Liver (tissue), 8 donors: ENCODE measurements at regions not wholly inside any gene's neighbourhood (a gene's known extent, or its start where the extent isn't known, plus 50 kb on each side); places are given as distances from the start of the nearest gene placed in this dataset.

Source experiments
- DNase-seq: peaks from one replicate; pipeline ENCODE4 v3.0.0-alpha.2; 2017; ENCODE audit warnings: low spot score
- H3K27ac ChIP-seq, 2 donors: one replicate each; pipeline ENCODE4 v1.7.0; 2013; ENCODE audit warnings: inconsistent platforms in 2 of 2, low read length in 2 of 2, control low read depth in 1 of 2, low read depth in 1 of 2, mild to moderate bottlenecking in 1 of 2
- H3K27me3 ChIP-seq, 4 donors: one replicate each; pipeline versions ENCODE4 v1.6.1 to v1.7.0; 2013; ENCODE audit warnings: low read length in 3 of 4, inconsistent platforms in 1 of 4, mild to moderate bottlenecking in 1 of 4, moderate library complexity in 1 of 4; ENCODE audit not compliant: control insufficient read depth in 4 of 4, insufficient read depth in 4 of 4
- H3K36me3 ChIP-seq, 4 donors: one replicate each; pipeline versions ENCODE4 v1.6.1 to v1.7.0; 2013; ENCODE audit warnings: low read length in 3 of 4, mild to moderate bottlenecking in 3 of 4, low read depth in 1 of 4, moderate library complexity in 1 of 4; ENCODE audit not compliant: control insufficient read depth in 4 of 4, insufficient read depth in 3 of 4
- H3K4me1 ChIP-seq, 4 donors: one replicate each; pipeline versions ENCODE4 v1.6.1 to v1.7.0; 2013; ENCODE audit warnings: low read length in 3 of 4, mild to moderate bottlenecking in 3 of 4, moderate library complexity in 1 of 4; ENCODE audit not compliant: control insufficient read depth in 4 of 4, insufficient read depth in 4 of 4
- H3K4me3 ChIP-seq, 3 donors: one replicate each; pipeline versions ENCODE4 v1.6.1 to v1.7.0; 2013; ENCODE audit warnings: low read length in 3 of 3, control low read depth in 1 of 3, low read depth in 1 of 3, mild to moderate bottlenecking in 1 of 3
- H3K9ac ChIP-seq, 2 donors: one replicate each; pipeline ENCODE4 v1.7.0; 2013; ENCODE audit warnings: low read length in 2 of 2, mild to moderate bottlenecking in 2 of 2, moderate library complexity in 2 of 2, control low read depth in 1 of 2, low read depth in 1 of 2
- H3K9me3 ChIP-seq, 4 donors: one replicate each; pipeline versions ENCODE4 v1.6.1 to v1.7.0; 2013; ENCODE audit warnings: low read length in 3 of 4; ENCODE audit not compliant: control insufficient read depth in 4 of 4
- ATF3 ChIP-seq: IDR thresholded peaks from 2 replicates; pipeline ENCODE4 v1.6.1; 2016; ENCODE audit warnings: antibody characterized with exemption
- CTCF ChIP-seq: fragments of 150-350 bp; IDR thresholded peaks from 2 replicates; pipeline ENCODE4 v1.5.1; 2017; ENCODE audit warnings: improper control_type of control experiment, low read depth, low read length; ENCODE audit not compliant: missing input control
- EGR1 ChIP-seq, 2 donors: IDR thresholded peaks; 2 replicates each; pipeline ENCODE4 v1.6.1; 2016 to 2018; ENCODE audit warnings: antibody characterized with exemption in 2 of 2, low read depth in 2 of 2
- FOXA1 ChIP-seq: IDR thresholded peaks from 2 replicates; pipeline ENCODE4 v1.6.1; 2016; ENCODE audit warnings: antibody characterized with exemption
- FOXA2 ChIP-seq: IDR thresholded peaks from 2 replicates; pipeline ENCODE4 v1.6.1; 2016; ENCODE audit warnings: antibody characterized with exemption
- GABPA ChIP-seq, 2 donors: IDR thresholded peaks in 1 of 2; conservative IDR thresholded peaks in 1 of 2; 2 replicates each; pipeline ENCODE4 v1.6.1; 2016; ENCODE audit warnings: antibody characterized with exemption in 2 of 2, mild to moderate bottlenecking in 1 of 2, moderate library complexity in 1 of 2
- HNF4A ChIP-seq, 2 donors: conservative IDR thresholded peaks; 2 replicates each; pipeline ENCODE4 v1.6.1; 2016; ENCODE audit warnings: antibody characterized with exemption in 2 of 2, mild to moderate bottlenecking in 2 of 2
- HNF4G ChIP-seq: IDR thresholded peaks from 2 replicates; pipeline ENCODE4 v1.6.1; 2016; ENCODE audit warnings: antibody characterized with exemption
- JUND ChIP-seq, 2 donors: IDR thresholded peaks; 2 replicates each; pipeline ENCODE4 v1.6.1; 2016; ENCODE audit warnings: antibody characterized with exemption in 2 of 2
- MAX ChIP-seq: IDR thresholded peaks from 2 replicates; pipeline ENCODE4 v1.6.1; 2016; ENCODE audit warnings: antibody characterized with exemption
- NR2F2 ChIP-seq: IDR thresholded peaks from 2 replicates; pipeline ENCODE4 v1.6.1; 2016; ENCODE audit warnings: antibody characterized with exemption
- RAD21 ChIP-seq, 2 donors: IDR thresholded peaks; 2 replicates each; pipeline ENCODE4 v1.6.1; 2016; ENCODE audit warnings: antibody characterized with exemption in 2 of 2, mild to moderate bottlenecking in 2 of 2
- REST ChIP-seq: IDR thresholded peaks from 2 replicates; pipeline ENCODE4 v1.6.1; 2016; ENCODE audit warnings: antibody characterized with exemption, mild to moderate bottlenecking
- RXRA ChIP-seq, 2 donors: IDR thresholded peaks; 2 replicates each; pipeline ENCODE4 v1.6.1; 2017 to 2018; ENCODE audit warnings: antibody characterized with exemption in 2 of 2, mild to moderate bottlenecking in 1 of 2
- SP1 ChIP-seq: IDR thresholded peaks from 2 replicates; pipeline ENCODE4 v1.6.1; 2018; ENCODE audit warnings: antibody characterized with exemption, mild to moderate bottlenecking
- TAF1 ChIP-seq: conservative IDR thresholded peaks from 2 replicates; pipeline ENCODE4 v1.6.1; 2016; ENCODE audit warnings: antibody characterized with exemption, mild to moderate bottlenecking
- YY1 ChIP-seq: IDR thresholded peaks from 2 replicates; pipeline ENCODE4 v1.6.1; 2016; ENCODE audit warnings: antibody characterized with exemption, mild to moderate bottlenecking
- ZBTB33 ChIP-seq: IDR thresholded peaks from 2 replicates; pipeline ENCODE4 v1.6.1; 2016; ENCODE audit warnings: antibody characterized with exemption
- WGBS: extraction: QIAGEN DNeasy Blood & Tissue Kit; methylation state at CpG from one replicate; pipeline ENCODE4 v1.1.7; 2013; 5-methylcytosine and 5-hydroxymethylcytosine counted together
- donor health status: healthy.
- donor health status: healthy.
- donor health status: healthy.
- donor health status: healthy.
- donor health status: healthy.

GRCh38 chr14:54252072-54252730 is 144.6 kb upstream of the CDKN3 start:
- H3K27me3 ChIP-seq = no peaks in the 10 kb centered on the region
- H3K27ac ChIP-seq = no peak overlapping the region
- TF ChIP-seq NR2F2 (no peak), CTCF (no peak), HNF4G (no peak), ZBTB33 (no peak), JUND (IDR thresholded peaks at IDR 0.05) (no peak), EGR1 (IDR thresholded peaks at IDR 0.05; ENCODE audit: low read depth in 2 of 2) (no peak), TAF1 (no peak), FOXA1 (no peak), RAD21 (IDR thresholded peaks at IDR 0.05) (no peak), GABPA (IDR thresholded peaks at IDR 0.05 in 1 of 2, conservative IDR thresholded peaks at IDR 0.05 in 1 of 2) (no peak), FOXA2 (no peak), YY1 (no peak), MAX (no peak), HNF4A (conservative IDR thresholded peaks at IDR 0.05) (no peak), RXRA (IDR thresholded peaks at IDR 0.05) (no peak), ATF3 (no peak)
- H3K9me3 ChIP-seq = no peaks in the 10 kb centered on the region
- 68% methylated on average over 2 of the region's 2 CpGs for WGBS
- no peak for DNase-seq
- H3K4me1 ChIP-seq = no peaks in the 10 kb centered on the region
- H3K4me3 ChIP-seq = no peak overlapping the region
- H3K36me3 ChIP-seq = no peaks in the 10 kb centered on the region
- no peak overlapping the region for H3K9ac ChIP-seq

GRCh38 chr14:54253195-54253947 is 143.4 kb upstream of the CDKN3 start:
- DNase-seq = no peak
- WGBS = 78% methylated on average over 4 of the region's 4 CpGs
- Histone ChIP-seq H3K27ac (no peak overlapping the region), H3K27me3 (no peaks in the 10 kb centered on the region), H3K4me3 (no peak overlapping the region), H3K36me3 (no peaks in the 10 kb centered on the region), H3K9ac (no peak overlapping the region), H3K9me3 (no peaks in the 10 kb centered on the region), H3K4me1 (no peaks in the 10 kb centered on the region)
- no peak for TF ChIP-seq REST
- no peak for TF ChIP-seq FOXA2
- no peak for TF ChIP-seq HNF4A (conservative IDR thresholded peaks at IDR 0.05)
- TF ChIP-seq ATF3 = no peak
- TF ChIP-seq RXRA (IDR thresholded peaks at IDR 0.05) = no peak
- TF ChIP-seq GABPA (IDR thresholded peaks at IDR 0.05 in 1 of 2, conservative IDR thresholded peaks at IDR 0.05 in 1 of 2) = no peak
- no peak for TF ChIP-seq JUND (IDR thresholded peaks at IDR 0.05)
- no peak for TF ChIP-seq SP1
- no peak for TF ChIP-seq CTCF
- TF ChIP-seq ZBTB33 = no peak
